ENCODE measurements at regions not wholly inside any gene's neighbourhood (a gene's known extent, or its start where the extent isn't known, plus 50 kb on each side); places are given as distances from the start of the nearest gene placed in this dataset.

DNA sequence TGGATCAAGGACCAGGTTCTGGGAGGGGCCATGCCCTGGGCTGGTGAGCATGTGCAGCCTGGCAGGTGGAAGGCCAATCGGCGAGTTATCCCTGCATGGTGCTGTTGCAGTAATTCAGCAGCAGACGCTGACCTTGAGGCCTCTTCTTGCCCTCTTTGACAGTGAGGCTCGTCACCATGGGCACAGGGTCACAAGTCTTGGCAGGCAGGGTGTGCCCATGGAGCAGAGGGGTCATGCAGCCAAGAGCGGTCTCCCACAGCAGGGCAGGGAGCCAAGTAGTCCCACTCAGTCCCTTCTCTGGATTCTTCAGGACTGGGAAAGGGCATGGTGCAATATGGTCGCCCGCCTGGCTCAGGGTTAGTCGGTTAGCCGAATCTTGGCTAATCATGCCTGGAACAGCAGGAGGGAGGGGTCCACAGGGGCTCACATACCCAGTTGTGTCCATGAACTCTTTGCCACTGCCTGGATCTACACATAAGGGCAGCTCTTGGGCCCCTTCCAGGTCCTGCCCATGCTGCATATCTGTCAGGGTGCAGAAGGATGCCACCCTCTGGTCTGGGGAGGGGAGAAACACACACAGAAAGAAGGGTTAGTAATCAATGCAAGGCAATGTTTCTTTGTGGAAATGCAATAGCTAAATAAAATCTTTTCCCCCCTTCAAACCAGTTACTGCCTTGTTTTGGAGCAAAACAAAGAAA lies 226.8 kb downstream of the SIPA1L2 start:
- no peak for TF ChIP-seq POLR2A (IDR thresholded peaks at IDR 0.05; ENCODE audit: low read depth, low read length)
- TF ChIP-seq TAF1 (IDR thresholded peaks at IDR 0.05; ENCODE audit: low read depth, low read length): no peak
- no peak for TF ChIP-seq POLR2AphosphoS5 (IDR thresholded peaks at IDR 0.05; ENCODE audit: low read depth, low read length)
